Stimulated activated CD4-positive, alpha-beta T cell treated with anti-CD3 and anti-CD28 coated beads, Interleukin-15, amount 100 ng/mL, for 48 hours (primary cell): ENCODE measurements at regions not wholly inside any gene's neighbourhood (a gene's known extent, or its start where the extent isn't known, plus 50 kb on each side); places are given as distances from the start of the nearest gene placed in this dataset.

ENCODE experiments used
- DNase-seq, 2 donors: peaks; one replicate each; pipeline ENCODE4 v3.0.0-alpha.2; 2020; ENCODE audit warnings: low read depth in 2 of 2

- no peak for DNase-seq
These were observed 113.6 kb upstream of the ZMIZ1 start for GRCh38 chr10:78955206-78955605.

- no peak for DNase-seq
These were observed 112.4 kb upstream of the ZMIZ1 start for GRCh38 chr10:78956391-78956790.

GRCh38 chr10:78957471-78958039, 111.2 kb upstream of the ZMIZ1 start:
- DNase-seq: no peak

- DNase-seq: no peak
These were observed 109.4 kb upstream of the ZMIZ1 start for GRCh38 chr10:78959217-78959923.

- DNase-seq: no peak
These were observed 108.9 kb upstream of the ZMIZ1 start for GRCh38 chr10:78959924-78960285.

- DNase-seq: no peak
These were observed 108.4 kb upstream of the ZMIZ1 start for GRCh38 chr10:78960316-78960800.

GRCh38 chr10:78961760-78962159, 107.0 kb upstream of the ZMIZ1 start:
- no peak for DNase-seq

GRCh38 chr10:78963074-78964034, 105.4 kb upstream of the ZMIZ1 start:
- DNase-seq: no peak

GRCh38 chr10:78964274-78964951, 104.4 kb upstream of the ZMIZ1 start:
- DNase-seq: no peak

GRCh38 chr10:78964952-78965633, 103.7 kb upstream of the ZMIZ1 start:
- no peak for DNase-seq

- no peak for DNase-seq
These were observed 102.5 kb upstream of the ZMIZ1 start for GRCh38 chr10:78966182-78966787.

- DNase-seq: no peak
These were observed 101.8 kb upstream of the ZMIZ1 start for GRCh38 chr10:78966844-78967488.

- DNase-seq: no peak
These were observed 100.3 kb upstream of the ZMIZ1 start for GRCh38 chr10:78968300-78968942.

GRCh38 chr10:78968943-78969342, 99.8 kb upstream of the ZMIZ1 start:
- no peak for DNase-seq

- DNase-seq: no peak
These were observed 99.0 kb upstream of the ZMIZ1 start for GRCh38 chr10:78969719-78970118.

GRCh38 chr10:78970261-78970660, 98.5 kb upstream of the ZMIZ1 start:
- DNase-seq: no peak

GRCh38 chr10:78971094-78971682, 97.6 kb upstream of the ZMIZ1 start:
- no peak for DNase-seq

GRCh38 chr10:78972160-78972946, 96.4 kb upstream of the ZMIZ1 start:
- DNase-seq: no peak
